Inflammatory macrophage treated with lipopolysaccharide for 4 hours (primary cell): ENCODE measurements at regions not wholly inside any gene's neighbourhood (a gene's known extent, or its start where the extent isn't known, plus 50 kb on each side); places are given as distances from the start of the nearest gene placed in this dataset.
"Not testable (repeated sequence)": the region's sequence is repeated elsewhere in the genome, so short reads cannot be mapped to it uniquely, and the experiment has no call there.

Source experiments
- DNase-seq: peaks from one replicate; pipeline ENCODE4 v3.0.0-alpha.2; 2020

DNA sequence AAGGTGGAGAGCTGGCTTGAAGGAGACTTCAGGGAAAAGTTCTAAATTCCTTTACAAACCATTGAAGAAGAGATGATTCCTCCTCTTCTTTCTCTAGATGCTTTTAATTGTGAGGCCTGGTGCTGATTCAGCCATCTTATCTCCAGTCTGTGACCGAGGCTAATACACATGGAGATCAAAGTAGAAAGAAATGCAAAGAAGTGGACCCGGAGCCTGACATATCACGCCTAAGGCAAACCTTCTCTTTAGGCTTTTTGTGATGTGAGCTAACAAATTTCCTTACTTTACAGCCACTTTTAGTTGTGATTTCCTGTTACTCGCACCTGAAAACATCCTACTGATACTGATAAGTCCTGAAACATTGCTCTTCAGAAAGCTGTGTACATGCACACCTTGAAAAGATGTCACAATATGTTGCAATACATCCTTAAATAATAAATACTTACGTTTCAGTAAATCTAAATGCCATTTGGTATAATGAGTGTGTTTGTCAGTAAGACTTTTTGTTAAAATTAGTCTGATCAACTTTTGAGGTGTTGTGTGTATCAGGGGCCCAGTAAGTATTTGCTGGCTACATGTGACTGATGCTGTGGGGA, 192.4 kb downstream of the BAMBI start:
- no peak for DNase-seq

DNA sequence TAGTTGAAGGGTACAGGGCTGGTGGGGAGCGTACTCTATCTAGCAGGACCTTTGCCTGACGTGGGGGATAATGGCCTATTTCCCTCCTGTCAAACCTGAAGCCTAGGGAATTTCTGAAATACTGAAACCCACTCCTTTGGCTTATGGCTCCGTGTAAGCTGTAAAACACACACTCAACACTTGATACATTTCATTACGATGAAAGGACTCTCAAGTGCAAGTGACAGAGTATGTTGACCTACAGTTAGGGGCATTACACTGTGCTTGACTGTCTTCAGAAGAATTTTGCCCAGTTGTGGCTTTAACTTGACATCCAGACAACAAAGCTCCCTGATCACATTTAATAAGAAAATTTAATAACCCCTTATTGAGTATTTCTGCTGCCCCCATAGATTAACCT, 194.3 kb downstream of the BAMBI start:
- no peak for DNase-seq

DNA sequence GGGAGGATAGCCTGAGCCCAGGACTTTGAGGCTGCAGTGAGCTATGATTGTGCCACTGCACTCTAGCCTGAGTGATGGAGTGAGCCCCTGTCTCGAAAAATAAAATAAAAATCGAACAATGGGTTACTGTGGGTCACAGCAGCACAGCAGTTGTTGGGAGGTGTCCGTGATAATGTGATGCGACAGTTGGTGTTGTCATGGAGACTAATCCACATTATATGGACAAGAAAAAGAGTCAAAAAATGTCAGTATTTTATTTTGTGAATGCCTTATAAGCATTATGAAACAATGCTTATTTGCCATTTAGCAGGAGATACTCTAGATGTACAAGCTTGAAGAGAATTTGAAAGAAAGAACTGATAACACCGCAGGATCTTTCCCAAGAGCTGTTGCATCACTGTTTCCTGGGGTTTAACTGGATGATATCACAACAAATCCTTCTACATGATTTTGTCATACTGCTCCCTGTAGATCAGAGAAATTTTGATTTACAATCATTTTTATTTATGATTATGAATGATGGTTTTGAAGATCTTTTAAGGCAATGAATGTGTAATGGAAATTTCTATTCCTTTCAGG, 195.4 kb downstream of the BAMBI start:
- peak; percentile 22 for DNase-seq

DNA sequence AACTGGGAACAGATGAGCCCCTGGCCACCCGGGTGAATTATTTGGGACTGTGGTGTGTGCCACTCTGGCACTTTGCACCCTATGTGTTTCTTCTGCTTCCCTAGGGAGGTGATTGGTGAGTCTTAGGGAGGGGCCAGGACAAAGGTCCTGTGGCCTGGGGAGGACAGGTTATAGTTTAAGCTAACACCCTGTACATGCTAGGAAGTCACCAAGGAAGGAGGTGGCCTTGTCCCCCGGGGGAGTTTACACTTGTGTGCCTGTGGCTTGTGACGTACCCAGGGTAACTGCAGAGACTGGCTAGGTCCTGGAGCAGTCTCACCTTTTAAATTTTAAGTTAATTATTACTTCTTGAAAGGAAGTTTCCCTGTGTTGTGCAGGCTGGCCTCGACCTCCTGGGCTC, 196.2 kb downstream of the BAMBI start:
- DNase-seq: no peak

DNA sequence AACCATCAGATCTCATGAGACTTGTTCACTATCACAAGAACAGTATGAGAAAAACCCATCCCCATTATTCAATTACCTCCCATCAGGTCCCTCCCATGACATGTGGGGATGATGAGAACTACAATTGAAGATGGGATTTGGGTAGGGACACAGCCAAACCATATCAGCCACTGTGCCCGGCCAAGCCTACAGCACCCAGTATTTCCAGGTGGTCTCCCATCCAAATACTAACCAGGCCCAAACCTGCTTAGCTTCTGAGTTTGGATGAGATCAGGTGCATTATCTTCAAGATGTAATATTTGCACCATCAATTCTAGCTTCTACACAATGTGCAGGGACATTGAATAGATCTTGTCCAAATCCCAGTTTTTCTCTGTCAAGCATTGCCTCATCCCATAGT, 196.9 kb downstream of the BAMBI start:
- DNase-seq: no peak

DNA sequence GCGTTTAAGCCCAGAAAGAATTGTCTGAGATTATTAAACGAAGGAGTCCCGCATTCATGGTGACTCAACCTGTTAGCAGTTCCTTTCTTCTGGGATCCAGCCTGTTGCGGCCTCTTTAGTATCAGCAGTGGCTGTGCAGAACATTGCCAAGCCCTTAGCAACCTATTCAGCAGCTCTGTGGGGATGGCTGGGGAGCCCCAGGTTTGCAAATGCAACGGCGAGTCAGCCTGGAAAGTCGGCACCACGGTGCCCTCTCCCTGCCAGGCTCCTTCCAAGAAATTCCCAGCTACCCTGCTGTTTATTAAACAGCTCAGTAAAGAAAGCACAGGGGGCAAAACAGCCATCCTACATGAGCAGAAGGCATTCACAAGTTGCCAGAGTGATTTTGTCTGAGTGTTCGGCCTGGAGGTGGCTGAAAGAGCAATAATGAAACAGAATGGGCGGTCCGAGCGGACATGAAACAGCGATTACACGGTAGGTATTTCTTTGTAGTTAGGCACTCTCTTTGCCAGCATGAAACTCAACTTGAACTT, 198.3 kb downstream of the BAMBI start:
- DNase-seq: no peak

DNA sequence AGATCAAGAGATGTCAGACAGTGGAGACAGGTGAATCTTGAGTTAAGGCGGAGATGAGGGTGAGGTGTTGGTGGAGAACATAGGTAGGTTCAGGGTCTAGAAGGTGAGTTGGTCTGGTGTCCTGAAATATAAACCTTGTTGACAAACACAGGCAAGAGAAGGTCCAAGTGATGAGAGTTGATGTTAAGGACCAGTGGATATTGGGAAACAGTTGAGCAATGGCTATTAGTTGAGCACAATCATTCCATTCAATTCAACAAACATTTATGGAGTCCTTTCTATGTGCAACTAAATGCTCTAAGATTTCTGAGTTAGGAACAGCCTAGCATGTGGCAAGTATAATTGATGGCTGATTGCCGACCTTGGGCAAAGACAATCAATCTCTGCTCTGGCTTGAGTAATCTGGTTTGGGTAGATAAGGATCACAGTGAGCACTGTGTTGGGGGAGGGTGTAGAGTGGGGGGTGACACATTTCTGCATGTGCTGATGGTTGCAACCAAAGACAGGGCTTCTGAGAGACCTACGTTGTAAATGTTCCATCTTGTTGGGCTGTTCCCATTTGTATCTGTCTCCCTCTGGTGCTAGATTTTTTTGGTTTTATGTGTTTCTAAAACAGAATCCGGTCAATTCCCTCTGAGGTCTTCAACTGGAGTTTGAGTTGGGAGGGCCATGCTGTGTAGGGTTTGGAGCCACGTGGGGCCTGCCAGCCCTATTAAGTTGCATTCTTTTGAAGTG, 201.1 kb downstream of the BAMBI start:
- DNase-seq: no peak

DNA sequence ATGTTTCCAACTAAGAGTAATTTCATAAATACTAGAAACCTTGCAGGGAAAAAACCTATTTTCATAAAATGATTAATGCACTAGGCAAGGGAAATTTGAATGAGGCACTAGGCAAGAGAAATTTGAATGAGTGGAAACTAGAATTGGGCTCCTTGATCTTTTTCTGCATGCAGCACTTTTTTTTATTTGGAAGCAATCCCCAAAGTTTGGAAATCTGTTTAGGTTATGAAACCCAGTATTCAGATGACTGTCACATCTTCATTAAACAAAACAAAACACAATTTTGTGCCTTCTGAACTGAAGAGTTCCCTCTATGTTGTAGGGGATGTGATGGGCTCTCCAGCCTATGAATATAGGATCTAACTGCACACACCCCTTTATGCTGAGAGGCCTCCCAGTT, 201.9 kb downstream of the BAMBI start:
- no peak for DNase-seq

DNA sequence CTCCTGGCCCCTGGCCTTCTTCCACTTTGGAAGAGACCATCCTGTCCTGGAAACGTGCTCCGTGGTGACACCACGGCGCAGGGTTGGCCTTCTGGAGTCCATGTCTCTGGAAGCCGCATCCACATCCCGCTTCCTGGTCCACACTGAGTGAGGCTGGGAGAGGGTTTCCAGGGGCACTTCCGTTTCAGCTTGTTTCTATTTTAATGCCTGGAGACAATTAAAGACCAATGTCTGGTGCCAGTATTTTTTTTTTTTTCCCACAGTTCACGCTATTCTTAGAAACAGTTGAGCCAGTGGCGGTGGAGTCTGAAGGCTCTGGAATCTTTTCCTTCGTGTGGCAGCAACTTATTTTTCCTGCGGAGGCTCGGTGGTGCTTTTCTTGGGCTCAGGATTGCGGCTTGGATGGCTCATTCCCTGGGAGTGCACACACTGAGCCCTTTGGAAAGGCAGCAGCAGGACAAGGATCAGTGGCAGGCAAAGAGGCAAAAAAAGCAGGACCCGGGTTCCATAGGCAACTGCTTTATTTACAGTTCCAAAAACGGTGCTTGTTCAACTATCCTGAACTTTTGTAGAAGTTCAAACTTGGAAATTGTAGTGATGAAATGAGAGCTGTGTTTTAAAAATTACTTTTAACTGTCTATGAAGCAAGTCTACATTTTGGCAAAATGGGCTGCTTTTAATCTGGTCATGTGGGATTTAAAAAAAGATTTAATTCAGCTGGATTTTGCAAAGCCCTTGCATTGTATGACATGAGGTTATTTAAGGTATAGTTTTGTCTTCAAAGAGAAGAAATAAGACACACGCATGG, 202.8 kb downstream of the BAMBI start:
- DNase-seq: no peak

DNA sequence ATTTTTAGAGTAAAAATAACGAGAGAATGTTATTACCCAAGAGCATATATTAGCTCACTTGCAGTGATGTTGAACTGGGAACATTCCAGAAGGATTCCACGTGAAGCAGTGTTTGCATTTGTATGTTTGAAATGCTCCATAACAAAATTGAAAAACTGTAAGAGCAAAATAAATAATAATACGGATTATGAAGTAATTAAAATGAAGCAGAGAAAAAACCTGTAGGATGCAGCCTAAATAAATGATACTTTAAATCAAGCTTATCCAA, 203.3 kb downstream of the BAMBI start:
- no peak for DNase-seq

DNA sequence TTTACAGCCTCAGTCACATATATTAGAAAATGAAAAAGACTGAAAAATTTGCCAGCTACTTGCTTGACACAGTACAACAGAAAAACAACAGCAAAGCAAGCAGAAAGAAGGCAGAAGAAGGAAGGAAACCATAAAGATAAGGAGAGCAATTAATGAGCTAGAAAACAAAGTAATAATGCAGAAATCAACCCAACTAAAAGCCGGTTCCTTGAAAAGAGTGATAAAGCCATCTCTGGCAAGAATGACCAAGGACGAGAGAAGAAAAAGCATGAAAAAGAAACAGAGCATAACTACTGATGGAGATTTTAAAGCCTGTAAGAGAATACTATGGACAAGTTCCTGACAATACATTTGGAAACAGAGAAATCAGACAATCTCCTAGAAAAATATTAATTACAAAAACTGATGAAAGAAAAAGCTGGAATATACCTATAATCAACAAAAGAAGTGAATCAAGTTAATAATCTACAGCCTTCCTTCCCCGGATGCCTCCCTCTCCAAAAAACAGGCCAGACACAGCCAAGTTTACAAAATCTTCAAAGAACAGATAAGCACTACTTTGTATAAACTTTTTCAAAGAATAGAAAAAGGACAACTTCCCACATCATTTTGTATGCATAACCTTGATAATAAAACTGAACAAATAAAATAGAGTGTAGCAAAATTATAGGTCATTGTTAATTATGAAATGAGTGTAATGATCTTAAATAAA, 204.0 kb downstream of the BAMBI start:
- DNase-seq: no peak

DNA sequence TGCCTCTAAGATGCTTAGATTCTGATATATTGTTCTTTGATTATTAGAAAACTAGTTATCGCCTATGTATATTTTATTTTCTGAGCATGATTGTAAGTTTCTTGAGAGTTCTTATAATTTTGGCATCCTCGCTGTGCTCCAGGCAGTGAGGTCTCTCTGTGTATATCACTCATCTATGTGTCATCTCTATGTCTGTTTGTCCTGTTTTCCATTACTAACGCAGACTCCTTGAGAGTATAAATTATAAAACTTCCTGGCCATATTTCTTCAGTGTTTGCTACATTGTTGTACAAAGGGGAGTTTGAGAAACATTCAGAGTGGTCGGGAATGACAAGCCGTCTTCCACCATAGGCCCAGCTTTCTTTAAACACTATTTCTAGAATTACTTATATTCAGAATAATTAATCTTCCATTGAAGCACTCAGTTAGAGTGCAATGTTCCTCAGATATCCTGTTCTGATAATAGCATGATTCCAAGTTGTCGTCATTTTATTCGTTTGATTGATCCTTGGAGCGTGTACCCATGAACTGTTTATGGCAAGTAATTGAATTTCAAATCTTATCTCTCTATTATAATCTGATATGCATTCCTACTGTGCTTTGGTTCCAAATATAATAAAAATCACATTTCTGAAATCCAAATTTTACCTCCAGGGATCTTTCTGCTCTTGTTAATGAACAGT, 206.6 kb downstream of the BAMBI start:
- DNase-seq: no peak

DNA sequence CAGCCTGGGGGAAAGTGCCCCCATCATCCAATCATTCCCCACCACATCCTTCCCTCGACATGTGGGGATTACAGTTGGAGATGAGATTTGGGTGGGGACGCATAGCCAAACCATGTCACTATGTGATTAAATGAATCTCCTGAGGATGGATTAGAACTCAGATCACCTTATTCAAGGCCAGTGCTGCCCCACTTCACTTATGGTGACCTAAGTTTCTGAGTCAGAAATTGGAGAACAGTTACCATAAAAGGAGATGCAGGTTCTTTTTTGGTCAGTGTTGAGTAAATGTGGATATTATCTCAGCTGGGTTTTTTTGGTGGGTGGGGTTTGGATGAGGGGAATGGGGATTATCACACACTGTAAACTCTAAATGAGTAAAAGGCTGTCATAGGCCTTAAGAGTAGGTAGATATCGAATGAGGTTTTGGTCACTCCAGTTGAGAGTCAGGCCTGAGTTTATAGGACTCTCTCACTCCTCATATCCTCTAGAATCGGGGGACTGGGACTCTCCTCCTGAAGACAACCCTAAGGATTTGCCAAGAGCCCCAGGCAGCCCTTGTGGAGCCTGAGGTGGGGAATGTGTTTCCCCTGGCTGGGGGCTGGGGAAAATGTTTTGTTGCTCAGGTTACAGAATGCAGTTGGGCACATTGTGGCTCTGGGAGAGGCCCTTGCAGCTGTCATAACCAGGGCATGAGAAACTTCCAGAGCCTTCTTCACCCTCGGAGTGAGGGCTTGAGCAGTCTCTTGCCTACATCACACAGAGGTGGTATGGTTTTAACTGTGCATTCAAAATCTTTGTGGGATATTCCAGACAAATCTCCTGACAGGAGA, 213.0 kb downstream of the BAMBI start:
- peak; percentile 46 for DNase-seq

DNA sequence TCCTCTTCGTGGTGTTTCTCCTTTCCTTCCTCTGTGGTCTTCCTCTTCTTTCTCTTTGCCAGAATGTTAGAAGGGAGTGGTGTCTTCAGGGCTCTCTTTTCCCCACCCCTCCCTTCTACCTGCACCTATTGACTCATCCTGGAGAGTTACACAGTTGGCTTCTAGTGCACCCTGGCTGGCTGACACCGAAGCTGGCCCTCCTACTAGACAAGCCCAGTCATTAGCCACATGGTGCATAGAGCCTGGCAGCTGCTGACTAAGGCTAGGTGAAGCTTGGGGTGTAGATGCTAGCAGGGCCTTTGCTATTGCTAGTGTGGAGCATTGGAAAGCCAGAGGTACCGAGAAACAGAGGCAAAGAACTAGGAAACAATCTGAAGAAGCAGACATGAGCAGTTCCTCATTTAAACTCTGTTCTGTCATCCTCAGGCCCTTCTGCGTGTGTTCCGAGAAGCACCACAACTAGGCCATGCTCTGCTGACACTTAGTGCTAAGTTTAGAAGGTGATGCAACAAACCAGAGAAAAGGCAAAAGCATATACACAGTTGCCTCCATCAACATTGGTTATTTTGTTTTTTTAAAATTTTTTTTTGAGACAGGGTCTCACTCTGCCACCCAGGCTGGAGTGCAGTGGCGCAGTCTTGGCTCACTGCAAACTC, 213.9 kb downstream of the BAMBI start:
- peak; percentile 52 for DNase-seq

DNA sequence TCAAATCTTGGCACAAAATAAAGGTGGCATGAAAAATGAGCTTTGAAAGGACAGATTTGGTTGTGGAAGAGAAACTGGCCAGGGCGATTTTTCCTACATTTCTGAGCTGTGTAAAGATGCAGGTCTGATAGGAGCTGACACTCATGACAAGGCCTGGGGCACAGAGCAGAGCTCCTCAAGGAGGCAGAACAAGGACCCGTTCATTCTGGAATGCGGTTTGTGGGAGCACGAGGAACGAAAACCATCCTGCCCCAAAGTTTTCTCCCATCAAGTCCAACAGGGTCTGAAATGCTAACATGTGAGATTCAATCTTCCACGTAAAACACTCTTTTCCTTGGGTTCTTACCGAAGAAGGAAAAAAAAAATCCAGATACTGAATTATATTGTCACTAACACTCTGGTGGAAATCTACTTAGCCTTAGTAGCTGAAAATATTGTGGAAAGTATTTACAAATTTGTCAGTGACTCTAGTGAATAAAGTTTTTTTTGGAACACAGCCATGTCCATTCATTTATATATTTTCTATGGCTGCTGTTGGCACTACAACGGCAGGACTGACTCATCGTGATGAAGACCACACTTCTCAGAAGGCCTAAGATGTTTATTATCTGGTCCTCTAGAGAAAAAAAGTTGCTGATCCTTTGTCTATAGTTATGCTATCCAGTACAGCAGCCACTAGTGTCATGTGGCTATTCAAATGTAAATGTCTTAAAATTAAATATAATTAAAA, 215.7 kb downstream of the BAMBI start:
- DNase-seq: no peak

DNA sequence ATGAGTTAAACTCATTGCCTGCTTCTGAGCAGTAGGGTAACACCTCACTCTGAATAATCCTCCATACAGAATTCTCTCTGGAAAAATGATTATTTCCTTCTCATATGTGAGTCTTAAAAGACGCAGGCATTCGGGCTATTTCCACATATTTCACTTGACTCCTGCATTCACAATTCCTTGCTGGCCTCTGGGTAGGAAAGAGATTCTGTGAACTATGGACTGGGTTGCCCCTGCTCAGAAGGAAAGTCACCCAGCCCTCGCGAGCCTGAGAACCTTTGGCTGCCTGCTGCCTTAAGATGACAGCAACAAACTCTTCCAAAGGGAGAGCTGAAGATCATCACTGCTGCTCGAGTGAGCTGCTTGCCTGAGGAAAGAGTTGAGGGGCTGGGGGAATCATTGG, 216.8 kb downstream of the BAMBI start:
- no peak for DNase-seq

DNA sequence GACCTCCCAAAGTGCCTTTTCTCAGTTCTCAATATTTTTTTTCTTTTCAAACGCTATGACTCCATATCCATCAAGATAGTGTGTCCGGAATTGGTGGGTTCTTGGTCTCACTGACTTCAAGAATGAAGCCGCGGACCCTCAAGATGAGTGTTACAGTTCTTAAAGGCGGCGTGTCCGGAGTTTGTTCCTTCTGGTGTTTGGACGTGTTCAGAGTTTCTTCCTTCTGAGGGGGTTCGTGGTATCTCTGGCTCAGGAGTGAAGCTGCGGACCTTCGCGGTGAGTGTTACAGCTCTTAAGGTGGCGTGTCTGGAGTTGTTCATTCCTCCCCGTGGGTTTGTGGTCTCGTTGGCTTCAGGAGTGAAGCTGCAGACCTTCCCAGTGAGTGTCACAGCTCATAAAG, 218.3 kb downstream of the BAMBI start:
- not testable (repeated sequence) for DNase-seq

DNA sequence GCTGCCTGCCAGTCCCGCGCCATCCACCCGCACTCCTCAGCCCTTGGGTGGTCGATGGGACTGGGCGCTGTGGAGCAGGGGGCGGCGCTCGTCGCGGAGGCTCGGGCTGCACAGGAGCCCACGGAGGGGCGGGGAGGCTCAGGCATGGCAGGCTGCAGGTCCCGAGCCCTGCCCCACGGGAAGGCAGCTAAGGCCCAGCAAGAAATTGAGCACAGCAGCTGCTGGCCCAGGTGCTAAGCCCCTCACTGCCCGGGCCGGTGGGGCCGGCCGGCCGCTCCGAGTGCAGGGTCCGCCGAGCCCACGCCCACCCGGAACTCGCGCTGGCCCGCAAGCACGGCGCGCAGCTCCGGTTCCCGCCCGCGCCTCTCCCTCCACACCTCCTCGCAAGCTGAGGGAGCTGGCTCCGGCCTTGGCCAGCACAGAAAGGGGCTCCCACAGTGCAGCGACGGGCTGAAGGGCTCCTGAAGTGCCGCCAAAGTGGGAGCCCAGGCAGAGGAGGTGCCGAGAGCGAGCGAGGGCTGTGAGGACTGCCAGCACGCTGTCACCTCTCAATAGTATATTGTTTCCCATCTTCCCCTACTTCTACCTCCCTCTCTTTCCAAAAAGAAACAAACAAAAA, 219.6 kb downstream of the BAMBI start:
- not testable (repeated sequence) for DNase-seq

DNA sequence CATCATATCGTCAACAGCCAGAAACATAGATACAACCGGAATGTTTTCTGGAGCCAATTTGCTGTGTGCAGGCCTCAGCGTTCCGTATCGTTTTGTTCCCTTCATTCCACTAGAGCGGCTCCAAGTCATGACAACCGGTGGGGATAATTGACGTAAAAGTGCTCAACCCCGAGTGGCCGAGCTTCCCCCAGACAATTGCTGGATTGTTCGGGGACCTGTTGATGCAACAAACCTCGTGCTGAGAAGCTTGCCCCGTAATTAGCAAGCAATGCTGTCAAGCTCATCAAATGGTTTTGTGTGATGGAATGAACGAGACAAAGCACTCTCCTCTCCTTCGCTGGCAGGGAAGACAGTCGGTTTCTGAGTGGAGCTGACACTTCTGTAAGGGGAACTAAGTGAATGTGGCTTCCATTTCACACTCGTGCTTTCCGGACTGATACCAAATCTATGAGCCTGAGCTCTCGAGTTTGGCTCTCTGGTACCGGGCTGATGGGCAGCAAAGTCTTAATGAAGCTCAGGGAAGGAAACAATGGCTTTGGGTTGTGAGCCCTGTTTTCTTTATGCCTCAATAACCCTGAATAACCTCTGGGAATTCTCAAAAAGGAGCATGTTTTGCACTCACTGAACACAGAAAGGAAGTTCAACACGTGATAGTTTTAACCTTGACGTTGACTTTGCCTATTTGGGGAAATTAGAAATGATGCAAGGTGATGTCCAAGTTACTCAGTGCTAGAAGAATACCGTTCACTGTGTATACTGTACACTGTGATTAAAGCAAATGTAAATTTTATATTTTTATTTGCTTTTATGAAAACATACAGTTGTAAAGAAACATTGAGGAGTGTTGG, 220.5 kb downstream of the BAMBI start:
- DNase-seq: peak; percentile 4
